ENCODE measurements at regions not wholly inside any gene's neighbourhood (a gene's known extent, or its start where the extent isn't known, plus 50 kb on each side); places are given as distances from the start of the nearest gene placed in this dataset.

GRCh38 chr17:36684134-36684533, 82.8 kb downstream of the MRM1 start:
- H3K4me1 ChIP-seq (ENCODE audit: control insufficient read depth in 2 of 2, insufficient read depth in 1 of 2, low read depth in 1 of 2, low read length in 2 of 2): peaks cover 0 to 5% of the 10 kb centered on the region in 2 donors
- H4K8ac ChIP-seq (ENCODE audit: low read depth, low read length): no peak overlapping the region
- H2BK120ac ChIP-seq (ENCODE audit: low read depth, low read length): no peak overlapping the region
- no peak overlapping the region for H3K18ac ChIP-seq (ENCODE audit: low read length)
- H3K4ac ChIP-seq (ENCODE audit: low read length): no peak overlapping the region
- no peak overlapping the region for H3K9ac ChIP-seq (ENCODE audit: low read depth, low read length, poor library complexity)
- H3K9me3 ChIP-seq (replicated peaks in 1 of 2; ENCODE audit: control insufficient read depth in 2 of 2, insufficient read depth in 1 of 2, low read depth in 1 of 2, low read length in 2 of 2): no peaks in the 10 kb centered on the region
- H3K79me1 ChIP-seq (ENCODE audit: low read depth, low read length): no peaks in the 10 kb centered on the region
- peaks cover 0 to 54% (median 0%) of the 10 kb centered on the region in 3 experiments for H3K27me3 ChIP-seq (ENCODE audit: control insufficient read depth in 3 of 3, insufficient read depth in 3 of 3, low read depth in 1 of 3, low read length in 3 of 3)
- no CpG with 5 or more reads among the region's 4 CpGs for WGBS, 2 donors (ENCODE audit: extremely low coverage in 2 of 2, insufficient read length in 2 of 2, insufficient replicate concordance in 1 of 2)
- no peak for DNase-seq (ENCODE audit: low spot score)
- H2BK5ac ChIP-seq (ENCODE audit: low read length): no peak overlapping the region
- no peak overlapping the region for H4K91ac ChIP-seq (ENCODE audit: low read depth, low read length, poor library complexity)
- no peak overlapping the region for H2BK12ac ChIP-seq (ENCODE audit: low read length)
- H3K36me3 ChIP-seq (replicated peaks in 1 of 2; ENCODE audit: control insufficient read depth in 2 of 2, insufficient read depth in 2 of 2, low read length in 2 of 2): no peaks in the 10 kb centered on the region
- H3K14ac ChIP-seq (ENCODE audit: low read length): no peak overlapping the region
- H2AK5ac ChIP-seq (ENCODE audit: low read depth, low read length): no peak overlapping the region
- H3K4me2 ChIP-seq (ENCODE audit: insufficient read depth, low read length, poor library complexity, severe bottlenecking): no peak overlapping the region
- no peak overlapping the region for H2AFZ ChIP-seq (ENCODE audit: low read length)
- H3K23ac ChIP-seq (ENCODE audit: low read depth, low read length, poor library complexity): no peak overlapping the region
- H3K27ac ChIP-seq (replicated peaks; ENCODE audit: low read length): no peak overlapping the region
- no peak overlapping the region for H2BK15ac ChIP-seq (ENCODE audit: low read length)
- no peak overlapping the region for H3K4me3 ChIP-seq (ENCODE audit: low read length in 2 of 2)

- Histone ChIP-seq H4K8ac (ENCODE audit: low read depth, low read length) (no peak overlapping the region), H2AFZ (ENCODE audit: low read length) (no peak overlapping the region), H3K4me3 (ENCODE audit: low read length in 2 of 2) (no peak overlapping the region), H3K14ac (ENCODE audit: low read length) (no peak overlapping the region), H4K91ac (ENCODE audit: low read depth, low read length, poor library complexity) (no peak overlapping the region), H3K79me1 (ENCODE audit: low read depth, low read length) (no peaks in the 10 kb centered on the region), H3K9ac (ENCODE audit: low read depth, low read length, poor library complexity) (no peak overlapping the region), H3K4ac (ENCODE audit: low read length) (no peak overlapping the region), H2BK12ac (ENCODE audit: low read length) (no peak overlapping the region), H3K9me3 (replicated peaks in 1 of 2; ENCODE audit: control insufficient read depth in 2 of 2, insufficient read depth in 1 of 2, low read depth in 1 of 2, low read length in 2 of 2) (no peaks in the 10 kb centered on the region), H2AK5ac (ENCODE audit: low read depth, low read length) (no peak overlapping the region), H3K36me3 (replicated peaks in 1 of 2; ENCODE audit: control insufficient read depth in 2 of 2, insufficient read depth in 2 of 2, low read length in 2 of 2) (no peaks in the 10 kb centered on the region), H3K4me1 (ENCODE audit: control insufficient read depth in 2 of 2, insufficient read depth in 1 of 2, low read depth in 1 of 2, low read length in 2 of 2) (peaks cover 0 to 5% of the 10 kb centered on the region in 2 donors), H2BK15ac (ENCODE audit: low read length) (no peak overlapping the region), H3K18ac (ENCODE audit: low read length) (no peak overlapping the region), H3K4me2 (ENCODE audit: insufficient read depth, low read length, poor library complexity, severe bottlenecking) (no peak overlapping the region), H3K27ac (replicated peaks; ENCODE audit: low read length) (no peak overlapping the region), H3K27me3 (ENCODE audit: control insufficient read depth in 3 of 3, insufficient read depth in 3 of 3, low read depth in 1 of 3, low read length in 3 of 3) (peaks cover 0 to 61% (median 0%) of the 10 kb centered on the region in 3 experiments), H2BK5ac (ENCODE audit: low read length) (no peak overlapping the region), H2BK120ac (ENCODE audit: low read depth, low read length) (no peak overlapping the region), H3K23ac (ENCODE audit: low read depth, low read length, poor library complexity) (no peak overlapping the region)
- DNase-seq (ENCODE audit: low spot score): no peak
- WGBS, 2 donors (ENCODE audit: extremely low coverage in 2 of 2, insufficient read length in 2 of 2, insufficient replicate concordance in 1 of 2): no CpG with 5 or more reads among the region's 15 CpGs
Measured at GRCh38 chr17:36686123-36686669, 84.8 kb downstream of the MRM1 start.

GRCh38 chr17:36687736-36688135, 86.4 kb downstream of the MRM1 start:
- Histone ChIP-seq H3K79me1 (ENCODE audit: low read depth, low read length) (no peaks in the 10 kb centered on the region), H2BK15ac (ENCODE audit: low read length) (no peak overlapping the region), H2AK5ac (ENCODE audit: low read depth, low read length) (no peak overlapping the region), H3K23ac (ENCODE audit: low read depth, low read length, poor library complexity) (no peak overlapping the region), H2BK120ac (ENCODE audit: low read depth, low read length) (no peak overlapping the region), H2BK5ac (ENCODE audit: low read length) (no peak overlapping the region), H4K91ac (ENCODE audit: low read depth, low read length, poor library complexity) (no peak overlapping the region), H3K9ac (ENCODE audit: low read depth, low read length, poor library complexity) (no peak overlapping the region), H3K27ac (replicated peaks; ENCODE audit: low read length) (no peak overlapping the region), H4K8ac (ENCODE audit: low read depth, low read length) (no peak overlapping the region), H3K4me2 (ENCODE audit: insufficient read depth, low read length, poor library complexity, severe bottlenecking) (no peak overlapping the region), H3K4me1 (ENCODE audit: control insufficient read depth in 2 of 2, insufficient read depth in 1 of 2, low read depth in 1 of 2, low read length in 2 of 2) (peaks cover 0 to 5% of the 10 kb centered on the region in 2 donors), H3K4me3 (ENCODE audit: low read length in 2 of 2) (no peak overlapping the region), H3K9me3 (replicated peaks in 1 of 2; ENCODE audit: control insufficient read depth in 2 of 2, insufficient read depth in 1 of 2, low read depth in 1 of 2, low read length in 2 of 2) (no peaks in the 10 kb centered on the region), H2AFZ (ENCODE audit: low read length) (no peak overlapping the region), H3K36me3 (replicated peaks in 1 of 2; ENCODE audit: control insufficient read depth in 2 of 2, insufficient read depth in 2 of 2, low read length in 2 of 2) (no peaks in the 10 kb centered on the region), H3K4ac (ENCODE audit: low read length) (no peak overlapping the region), H2BK12ac (ENCODE audit: low read length) (no peak overlapping the region), H3K18ac (ENCODE audit: low read length) (peak overlapping the region; percentile 79), H3K27me3 (ENCODE audit: control insufficient read depth in 3 of 3, insufficient read depth in 3 of 3, low read depth in 1 of 3, low read length in 3 of 3) (peaks cover 0 to 72% (median 0%) of the 10 kb centered on the region in 3 experiments), H3K14ac (ENCODE audit: low read length) (peak overlapping the region; percentile 32)
- no CpG with 5 or more reads among the region's 5 CpGs for WGBS, 2 donors (ENCODE audit: extremely low coverage in 2 of 2, insufficient read length in 2 of 2, insufficient replicate concordance in 1 of 2)
- DNase-seq (ENCODE audit: low spot score): no peak

GRCh38 chr17:36689089-36689667, 87.8 kb downstream of the MRM1 start:
- Histone ChIP-seq H4K91ac (ENCODE audit: low read depth, low read length, poor library complexity) (no peak overlapping the region), H3K9me3 (replicated peaks in 1 of 2; ENCODE audit: control insufficient read depth in 2 of 2, insufficient read depth in 1 of 2, low read depth in 1 of 2, low read length in 2 of 2) (no peaks in the 10 kb centered on the region), H2AK5ac (ENCODE audit: low read depth, low read length) (no peak overlapping the region), H3K4me1 (ENCODE audit: control insufficient read depth in 2 of 2, insufficient read depth in 1 of 2, low read depth in 1 of 2, low read length in 2 of 2) (peaks cover 0 to 5% of the 10 kb centered on the region in 2 donors), H3K27me3 (ENCODE audit: control insufficient read depth in 3 of 3, insufficient read depth in 3 of 3, low read depth in 1 of 3, low read length in 3 of 3) (peaks cover 0 to 72% (median 0%) of the 10 kb centered on the region in 3 experiments), H3K36me3 (replicated peaks in 1 of 2; ENCODE audit: control insufficient read depth in 2 of 2, insufficient read depth in 2 of 2, low read length in 2 of 2) (no peaks in the 10 kb centered on the region), H3K18ac (ENCODE audit: low read length) (no peak overlapping the region), H3K27ac (replicated peaks; ENCODE audit: low read length) (no peak overlapping the region), H2BK15ac (ENCODE audit: low read length) (no peak overlapping the region), H3K4ac (ENCODE audit: low read length) (no peak overlapping the region), H4K8ac (ENCODE audit: low read depth, low read length) (no peak overlapping the region), H2BK120ac (ENCODE audit: low read depth, low read length) (no peak overlapping the region), H2BK12ac (ENCODE audit: low read length) (no peak overlapping the region), H3K4me2 (ENCODE audit: insufficient read depth, low read length, poor library complexity, severe bottlenecking) (no peak overlapping the region), H3K4me3 (ENCODE audit: low read length in 2 of 2) (no peak overlapping the region), H3K23ac (ENCODE audit: low read depth, low read length, poor library complexity) (no peak overlapping the region), H3K79me1 (ENCODE audit: low read depth, low read length) (no peaks in the 10 kb centered on the region), H2AFZ (ENCODE audit: low read length) (no peak overlapping the region), H2BK5ac (ENCODE audit: low read length) (no peak overlapping the region), H3K9ac (ENCODE audit: low read depth, low read length, poor library complexity) (no peak overlapping the region), H3K14ac (ENCODE audit: low read length) (no peak overlapping the region)
- no peak for DNase-seq (ENCODE audit: low spot score)
- WGBS, 2 donors (ENCODE audit: extremely low coverage in 2 of 2, insufficient read length in 2 of 2, insufficient replicate concordance in 1 of 2): no CpG with 5 or more reads among the region's 15 CpGs

Data from neuronal stem cell (in vitro differentiated cells).